GM18519 (cell line): ENCODE measurements at regions not wholly inside any gene's neighbourhood (a gene's known extent, or its start where the extent isn't known, plus 50 kb on each side); places are given as distances from the start of the nearest gene placed in this dataset.

Source experiments
- ATAC-seq: cut with Tn5 transposase; IDR thresholded peaks from one replicate; pipeline ENCODE4 v1.9.1; 2021; ENCODE audit warnings: mild to moderate bottlenecking, moderate library complexity; ENCODE audit not compliant: unreplicated experiment, low FRiP score

DNA sequence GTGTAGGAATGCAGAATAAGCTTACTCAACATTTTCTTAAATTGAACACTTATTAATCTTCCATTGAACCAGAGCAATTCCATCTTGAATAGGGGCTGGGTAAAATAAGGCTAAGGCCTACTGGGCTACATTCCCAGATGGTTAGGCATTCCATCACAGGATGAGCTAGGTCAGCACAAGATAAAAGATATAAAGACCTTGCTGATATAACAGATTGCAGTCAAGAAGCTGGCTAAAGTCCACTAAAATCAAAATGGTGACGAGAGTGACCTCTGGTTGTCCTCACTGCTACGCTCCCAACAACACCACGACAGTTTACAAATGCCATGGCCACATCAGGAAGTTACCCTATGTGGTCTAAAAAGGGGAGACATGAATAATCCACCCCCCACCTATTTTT is 156.1 kb downstream of the NXNL2 start:
- ATAC-seq, result no peak

DNA sequence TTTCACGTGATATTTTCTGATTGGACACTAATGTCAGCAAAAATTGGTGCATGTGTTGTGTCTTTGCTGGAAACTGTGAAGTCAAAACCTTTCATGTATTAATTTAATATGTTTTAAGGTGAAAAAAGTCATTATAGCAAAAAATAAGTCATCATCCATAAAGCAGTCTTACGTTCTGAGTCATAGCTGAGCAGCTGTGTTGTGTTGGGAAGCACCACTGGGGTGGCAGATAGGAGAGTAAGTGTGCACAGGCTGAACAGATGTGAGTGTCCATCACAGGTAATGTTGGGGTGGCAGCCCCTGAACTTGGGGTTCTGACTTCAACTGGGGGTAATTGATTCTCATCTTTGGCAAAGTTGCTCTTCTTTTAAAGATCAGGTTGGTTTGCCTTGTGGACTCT is 156.8 kb downstream of the NXNL2 start:
- ATAC-seq, result no peak

DNA sequence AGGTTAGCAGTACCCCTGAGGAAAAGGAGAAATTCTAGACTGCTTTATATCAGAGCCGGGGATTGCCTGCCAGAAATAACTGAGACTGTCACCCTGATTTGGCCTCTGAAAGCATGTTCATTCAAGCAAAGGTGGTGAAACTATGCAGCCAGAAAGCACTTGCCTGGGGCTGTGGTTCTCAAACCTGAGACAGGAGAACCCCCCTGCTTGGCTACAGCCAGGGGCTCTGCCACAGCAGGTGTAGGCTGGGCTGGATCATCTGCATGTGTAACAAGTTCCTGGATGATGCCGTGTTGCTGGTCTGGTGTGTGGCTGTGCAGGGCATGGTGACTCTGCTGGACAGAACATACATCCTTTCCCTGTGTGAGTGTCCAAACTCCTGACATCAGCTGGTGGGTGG is 157.8 kb downstream of the NXNL2 start:
- ATAC-seq, result no peak

DNA sequence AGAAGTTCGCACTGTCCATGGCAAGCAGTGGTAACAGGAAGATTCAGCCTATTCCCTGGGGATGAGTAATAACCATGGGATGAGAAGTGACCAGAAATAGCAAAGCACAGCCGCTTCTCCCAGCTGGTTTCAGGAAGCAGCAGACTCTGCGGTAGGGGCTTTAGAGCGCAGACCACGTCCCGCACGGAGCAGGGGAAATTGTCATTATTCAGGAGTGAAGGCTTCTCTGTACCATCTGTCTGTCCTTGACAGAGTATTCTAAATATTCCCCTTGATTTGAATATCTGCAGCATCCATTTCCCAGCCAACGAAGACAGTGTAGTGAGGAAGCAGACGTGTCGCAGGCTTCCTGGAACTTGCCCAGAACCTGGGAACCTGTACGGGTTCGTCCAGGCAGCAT is 159.6 kb downstream of the NXNL2 start:
- ATAC-seq, result no peak

DNA sequence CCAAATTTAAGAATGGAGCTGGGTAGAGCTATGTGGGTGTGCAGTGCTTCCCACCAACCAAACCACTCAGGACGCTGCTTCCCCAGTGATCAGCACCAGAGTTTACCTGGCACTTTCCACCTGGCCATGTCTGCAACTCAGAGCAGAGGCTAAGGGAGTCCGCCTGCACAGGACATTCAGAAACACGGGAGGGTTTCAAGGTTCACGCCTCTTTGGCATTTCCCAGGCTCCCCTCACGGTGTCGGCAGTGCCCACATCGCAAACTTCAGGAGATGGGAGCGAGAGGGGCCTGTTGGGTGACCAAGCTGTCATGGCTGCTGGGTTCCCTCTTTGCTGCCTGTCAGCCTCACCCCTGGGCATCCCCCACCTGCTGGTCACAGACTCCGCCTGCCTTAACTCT is 161.5 kb downstream of the NXNL2 start:
- ATAC-seq, result no peak

DNA sequence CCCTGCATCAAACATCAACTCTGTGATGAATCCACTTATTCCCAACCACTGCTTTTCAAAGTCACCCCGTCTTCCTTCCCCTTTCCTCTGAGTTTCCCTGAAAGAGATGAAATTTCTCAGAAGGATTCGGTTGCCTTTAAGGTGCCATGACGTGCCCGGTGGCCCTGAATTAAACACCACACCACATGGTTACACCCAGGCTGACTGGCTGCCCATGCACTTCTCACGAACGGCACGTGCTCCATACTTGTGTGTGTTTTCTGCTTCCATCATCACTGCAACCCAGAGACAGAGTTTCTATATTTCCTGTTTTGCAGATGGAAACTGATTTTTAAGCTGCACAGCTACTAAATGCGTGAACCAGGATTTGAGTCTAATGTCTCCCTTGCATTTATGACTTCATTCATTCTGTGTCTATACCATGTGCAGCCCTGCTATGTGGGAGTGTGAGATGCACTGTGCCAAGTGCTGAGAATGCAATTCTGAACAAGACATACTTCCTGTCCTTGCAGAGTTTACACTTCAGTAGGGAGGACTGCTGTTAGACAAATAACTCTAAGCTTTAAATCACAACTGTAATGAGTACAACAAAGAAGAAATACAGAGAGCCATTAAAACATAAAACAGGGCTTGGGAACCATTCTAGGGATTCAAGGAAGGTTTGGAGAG is 162.9 kb downstream of the NXNL2 start:
- ATAC-seq, result no peak

DNA sequence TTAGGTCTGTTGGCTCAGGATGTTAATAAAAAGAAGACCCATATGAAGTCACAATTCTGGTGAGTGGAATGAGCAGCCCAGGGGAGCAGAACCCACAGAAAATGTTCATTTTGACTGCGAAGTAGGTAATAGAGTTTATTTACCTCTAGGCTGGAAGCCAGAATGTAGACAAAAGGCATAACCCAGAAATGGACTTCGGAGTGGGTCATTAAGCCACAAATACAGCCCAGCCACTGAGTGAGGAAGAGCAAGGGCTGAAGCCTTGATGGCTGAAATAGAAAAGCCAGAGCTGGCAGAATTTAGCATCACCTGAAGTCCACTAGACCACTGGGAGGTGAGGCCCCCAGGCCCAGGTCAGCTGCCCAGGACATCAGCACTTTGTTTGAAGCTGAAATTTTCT is 168.0 kb downstream of the NXNL2 start:
- ATAC-seq, result no peak

DNA sequence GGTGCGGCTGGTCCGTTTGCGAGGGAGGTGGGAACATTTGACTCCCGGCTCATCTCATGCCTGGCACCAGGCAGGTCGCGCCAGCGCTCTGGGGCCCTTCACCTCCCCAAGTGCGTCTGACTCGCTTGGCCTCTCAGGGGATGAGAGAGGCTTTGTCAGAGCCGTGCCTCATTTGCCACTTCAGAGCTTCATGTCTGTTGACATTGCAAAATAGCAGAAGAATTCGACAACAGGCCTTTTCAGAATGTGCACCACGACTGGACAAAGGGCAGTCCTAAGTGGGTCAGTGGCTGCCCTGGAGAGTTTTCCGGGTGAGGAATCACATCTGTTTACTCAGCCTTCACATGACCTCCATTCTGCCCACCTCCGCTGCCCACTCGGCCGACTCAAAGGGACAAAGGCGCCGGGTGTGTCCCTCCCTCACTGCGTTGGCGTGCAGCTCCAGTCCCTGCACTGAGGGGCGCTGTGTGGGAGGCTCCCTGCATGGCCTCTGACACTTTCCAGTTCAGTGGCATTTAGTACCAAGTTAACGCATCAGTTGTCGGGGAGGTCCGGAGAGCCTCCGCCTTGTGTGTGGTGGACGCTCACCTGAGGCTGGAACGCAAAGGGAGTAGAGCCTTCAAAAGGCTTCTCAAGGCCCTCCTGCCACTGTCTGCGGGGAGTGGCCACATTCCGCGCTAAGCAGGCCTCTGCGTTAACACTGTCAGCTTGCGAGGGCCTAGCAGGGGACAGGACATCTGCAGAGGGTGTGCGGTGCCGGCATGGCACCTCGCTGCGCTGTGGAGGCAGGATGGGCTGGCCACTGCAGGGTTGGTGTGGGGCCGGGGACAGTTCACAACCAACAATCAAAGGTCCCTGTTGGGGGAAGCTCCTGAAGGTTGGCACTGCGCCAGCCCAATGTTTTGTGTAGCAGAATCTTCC is 171.5 kb downstream of the NXNL2 start:
- ATAC-seq, result no peak

DNA sequence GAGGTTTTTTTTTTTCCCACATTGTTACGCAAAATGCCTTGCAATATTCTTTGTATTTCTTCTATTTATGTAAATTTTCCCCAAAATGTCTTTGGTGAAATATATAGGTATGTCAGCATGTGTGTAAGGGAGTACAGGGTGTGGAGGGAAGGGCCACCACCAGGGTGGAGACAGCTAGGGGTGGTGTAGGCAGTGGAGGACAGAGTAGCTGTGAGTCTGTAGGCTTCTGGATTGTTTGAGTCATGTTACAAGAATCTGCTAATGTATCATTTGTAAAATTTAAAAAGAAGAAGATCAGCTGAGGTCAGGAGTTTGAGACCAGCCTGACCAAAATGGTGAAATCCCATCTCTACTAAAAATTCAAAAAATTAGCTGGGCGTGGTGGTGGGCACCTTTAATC is 175.5 kb downstream of the NXNL2 start:
- ATAC-seq, result no peak

DNA sequence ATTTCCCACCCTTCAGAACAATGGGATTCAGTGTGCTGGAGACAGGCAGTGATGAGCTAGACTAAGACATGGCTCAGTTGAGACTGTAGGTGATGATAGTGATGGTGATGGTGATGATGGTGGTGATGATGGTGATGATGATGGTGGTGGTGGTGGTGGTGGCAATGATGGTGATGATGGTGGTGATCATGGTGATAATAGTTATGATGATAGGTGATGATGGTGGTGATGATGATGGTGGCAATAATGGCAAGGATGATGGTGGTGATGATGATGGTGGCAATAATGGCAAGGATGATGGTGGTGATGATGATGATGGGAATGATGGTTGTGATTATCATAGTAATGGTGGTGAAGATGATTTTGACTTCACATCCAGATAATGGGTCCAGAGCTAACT is 176.7 kb downstream of the NXNL2 start:
- ATAC-seq, result no peak

DNA sequence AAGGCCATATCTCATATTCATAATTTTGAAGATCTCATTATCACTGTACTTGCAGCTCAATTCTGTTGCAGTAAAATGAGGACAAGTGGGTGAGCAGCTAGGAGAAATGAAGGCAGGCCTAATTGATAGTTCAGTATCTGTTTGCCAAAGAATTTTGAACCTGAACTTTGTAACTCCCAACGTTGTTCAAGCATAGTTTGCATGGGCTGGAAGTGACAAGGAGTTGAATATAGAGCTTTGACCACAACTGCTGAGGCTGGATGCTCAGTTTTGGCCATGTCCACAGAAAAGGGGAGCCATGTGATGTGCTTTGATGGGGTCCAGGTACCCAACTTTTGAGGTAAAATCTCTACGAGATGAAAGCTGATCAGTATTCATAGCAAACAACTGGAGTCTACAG is 177.5 kb downstream of the NXNL2 start:
- no peak for ATAC-seq

DNA sequence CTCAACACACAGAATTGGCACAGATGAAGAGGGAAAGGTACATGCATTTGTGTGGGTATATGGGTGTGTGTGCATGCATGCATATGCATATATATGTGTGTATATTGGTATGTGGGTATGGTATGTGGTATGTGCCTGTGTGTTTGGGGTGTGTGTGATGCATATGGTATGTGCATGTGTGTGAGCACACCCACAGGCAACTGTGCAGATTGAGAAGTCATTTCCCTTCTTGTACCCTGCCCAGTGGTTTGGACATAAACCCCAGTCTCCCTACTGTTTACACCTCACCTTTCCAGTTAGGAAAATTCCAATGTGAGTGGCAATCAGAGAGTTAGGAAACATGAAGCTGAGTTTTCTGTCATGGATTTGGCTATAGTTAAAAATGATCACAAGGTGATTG is 178.0 kb downstream of the NXNL2 start:
- no peak for ATAC-seq

DNA sequence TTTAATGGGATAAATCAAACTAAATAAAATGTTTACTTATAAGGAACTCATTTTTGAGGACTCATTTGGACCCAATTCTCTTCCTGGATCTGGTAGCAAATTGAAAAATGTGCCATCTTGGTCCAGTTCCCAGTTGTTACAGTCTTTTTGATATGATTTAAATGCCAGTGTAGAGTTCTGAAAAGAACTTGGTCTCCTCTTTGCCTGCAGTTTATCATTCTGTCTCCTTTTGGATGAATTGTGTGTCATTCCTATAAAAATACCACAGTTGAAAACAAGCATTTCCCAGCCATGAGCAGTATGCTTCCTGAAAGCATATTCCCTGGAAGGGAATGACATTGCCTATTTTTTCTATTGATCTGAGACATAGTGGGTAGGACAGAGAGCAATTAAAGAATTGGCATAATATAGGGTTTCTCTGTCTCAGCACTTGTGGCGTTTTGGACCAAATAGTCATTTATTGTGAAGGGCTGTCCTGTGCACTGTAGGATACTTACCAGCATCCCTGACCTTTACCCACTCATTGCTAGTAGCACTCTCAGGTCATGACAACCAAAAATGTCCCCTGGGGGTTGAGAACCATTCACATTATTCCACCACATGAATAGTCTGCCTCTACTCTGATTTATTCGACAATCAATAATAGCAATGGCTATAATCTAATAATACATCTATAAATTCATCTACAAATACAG is 181.8 kb downstream of the NXNL2 start:
- no peak for ATAC-seq

DNA sequence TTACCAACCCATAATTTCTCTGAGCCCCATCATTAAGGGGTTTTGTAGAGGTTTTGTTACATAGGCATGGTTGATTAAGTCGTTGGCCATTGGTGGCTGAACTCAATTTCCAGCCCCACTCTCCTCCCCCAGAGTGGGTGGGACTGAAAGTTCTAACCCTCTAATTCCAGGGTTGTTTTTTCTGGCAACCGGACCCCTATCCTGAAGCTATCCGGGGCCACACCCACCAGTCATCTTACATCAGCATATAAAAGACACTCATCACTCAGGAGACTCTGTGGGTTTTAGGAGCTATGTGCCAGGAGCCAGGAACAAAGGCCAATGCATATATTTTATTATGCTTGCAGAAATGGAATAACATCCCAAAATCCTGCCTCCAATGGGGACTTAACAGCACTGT is 186.0 kb downstream of the NXNL2 start:
- ATAC-seq, result no peak

DNA sequence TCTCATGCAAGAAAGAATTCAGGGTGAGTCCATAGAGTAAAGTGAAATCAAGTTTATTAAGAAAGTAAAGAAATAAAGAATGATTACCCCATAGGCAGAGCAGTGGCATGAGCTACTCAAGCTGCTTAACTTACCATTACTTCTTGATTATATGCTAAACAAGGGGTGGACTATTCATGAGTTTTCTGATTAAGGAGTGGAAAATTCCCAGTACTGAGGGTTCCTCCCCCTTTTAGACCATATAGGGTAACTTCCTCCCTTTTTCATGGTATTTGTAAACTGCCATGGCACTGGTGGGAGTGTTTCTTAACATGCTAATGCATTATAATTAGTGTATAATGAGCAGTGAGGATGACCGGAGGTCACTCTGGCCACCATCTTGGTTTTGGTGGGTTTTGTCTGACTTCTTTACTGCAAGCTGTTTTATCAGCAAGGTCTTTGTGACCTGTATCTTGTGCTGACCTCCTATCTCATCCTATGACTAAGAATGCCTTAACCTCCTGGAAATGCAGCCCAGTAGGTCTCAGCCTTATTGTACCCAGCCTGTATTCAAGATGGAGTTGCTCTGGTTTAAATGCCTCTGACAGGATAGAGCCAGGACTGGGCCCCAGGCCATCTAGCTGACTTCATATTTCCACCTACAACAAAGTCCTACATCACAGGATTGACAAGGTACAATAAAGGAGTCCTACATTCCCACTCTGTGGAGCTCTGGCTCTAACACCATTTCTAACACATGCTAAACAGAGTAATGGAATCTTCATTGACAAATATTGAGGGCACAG is 186.7 kb downstream of the NXNL2 start:
- ATAC-seq, result no peak

DNA sequence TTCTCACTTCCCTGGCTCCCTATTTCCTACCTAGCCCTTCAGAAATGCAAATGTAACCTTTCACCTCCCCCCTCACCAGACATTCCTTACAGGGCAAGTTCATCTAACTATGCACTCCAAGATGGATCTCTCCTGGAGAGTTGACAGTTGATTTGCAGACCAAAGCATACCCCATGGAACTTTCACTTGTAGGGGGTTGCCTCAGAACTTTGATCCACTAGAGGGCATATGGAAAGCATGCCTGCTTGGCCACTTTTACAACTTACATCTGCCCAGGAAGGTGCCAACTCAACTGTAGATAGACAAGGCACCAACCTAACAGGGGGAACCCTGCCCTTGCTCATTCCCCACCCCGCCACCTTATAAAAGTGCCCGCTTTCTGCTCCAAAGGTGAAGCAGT is 187.8 kb downstream of the NXNL2 start:
- ATAC-seq, result no peak

DNA sequence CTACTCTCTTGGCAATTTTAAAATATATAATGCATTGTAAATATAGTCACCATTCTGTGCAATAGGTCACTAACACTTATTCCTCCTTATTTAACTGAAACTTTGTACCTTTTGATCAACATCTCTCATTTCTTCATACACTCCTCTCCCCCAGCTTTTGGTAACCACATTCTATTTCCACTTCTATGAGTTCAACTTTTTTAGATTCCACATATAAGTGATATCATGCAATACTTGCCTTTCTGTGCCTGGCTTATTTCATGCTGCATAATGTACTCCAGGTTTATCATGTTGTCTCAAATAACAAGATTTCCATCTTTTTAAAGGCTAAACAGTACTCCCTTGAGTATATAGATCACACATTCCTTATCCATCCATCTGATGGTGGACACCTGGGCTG is 188.8 kb downstream of the NXNL2 start:
- no peak for ATAC-seq

DNA sequence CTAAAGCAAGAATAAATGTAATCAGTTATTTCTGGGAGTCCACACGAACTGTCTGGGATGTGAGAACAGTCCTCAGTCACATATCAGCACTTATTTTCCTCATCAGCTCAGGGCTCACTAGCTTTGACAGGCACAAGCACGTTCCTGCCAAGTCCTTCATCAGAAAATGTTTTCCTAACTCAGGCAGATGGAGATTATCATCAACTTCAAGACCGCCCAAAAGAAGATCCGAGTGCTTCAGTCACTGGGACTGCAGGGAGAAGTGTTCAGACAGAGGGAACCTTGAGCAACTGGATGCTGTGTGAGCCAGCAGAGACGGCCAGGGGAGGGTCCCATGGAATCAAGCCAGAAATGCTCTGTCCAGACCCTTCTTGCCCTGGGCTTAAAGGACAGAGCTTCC is 189.4 kb downstream of the NXNL2 start:
- no peak for ATAC-seq

DNA sequence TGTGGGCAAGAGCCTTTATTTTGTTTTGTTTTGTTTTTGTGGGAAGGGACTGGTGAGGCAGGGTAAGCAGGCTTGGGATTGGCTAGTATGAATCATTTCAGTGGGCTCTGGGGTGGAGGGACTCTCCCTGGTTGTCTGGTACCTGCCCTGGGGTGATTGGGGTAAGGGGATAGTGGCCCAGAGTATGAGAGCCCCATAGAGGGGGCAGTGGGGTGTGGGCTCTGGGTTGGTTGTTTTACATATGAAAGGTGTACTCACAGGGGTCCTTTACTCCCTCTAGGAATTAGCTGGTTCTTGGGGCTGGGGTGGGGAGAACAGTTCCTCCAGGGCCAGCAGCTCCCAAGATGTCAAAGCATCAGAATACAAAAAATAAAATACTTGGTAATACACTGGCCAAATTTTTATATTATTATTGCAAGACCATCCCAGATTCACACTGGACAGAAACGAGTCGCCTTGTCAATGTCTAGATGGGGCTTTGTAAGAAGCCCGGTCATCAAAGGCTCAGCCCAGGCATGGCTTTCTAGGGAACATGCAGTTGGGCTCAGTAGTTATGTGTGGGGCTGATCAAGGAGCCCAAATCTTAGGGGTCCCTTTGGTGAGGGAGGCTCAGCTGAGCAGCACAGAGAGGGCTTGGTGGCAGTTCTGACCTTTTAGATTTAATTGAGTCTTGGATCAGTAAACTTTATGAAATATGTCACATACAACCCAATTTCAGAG is 190.5 kb downstream of the NXNL2 start:
- ATAC-seq, result no peak

DNA sequence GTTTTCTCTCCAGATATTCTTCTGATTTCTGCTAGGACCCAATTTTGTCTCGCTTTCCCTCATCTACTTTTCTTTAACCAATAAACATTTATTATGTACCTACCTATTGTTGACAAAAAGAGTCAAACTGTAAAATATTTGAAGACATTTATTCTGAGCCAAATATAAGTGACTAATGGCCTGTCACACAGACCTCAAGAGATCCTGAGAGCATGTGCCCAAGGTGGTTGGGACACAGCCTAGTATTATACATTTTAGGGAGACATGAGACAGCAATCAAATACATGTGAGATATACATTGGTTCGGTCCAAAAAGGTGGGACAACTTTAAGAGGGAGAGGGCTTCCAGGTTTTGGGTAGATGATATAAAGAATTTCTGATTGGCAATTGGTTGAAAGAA is 191.8 kb downstream of the NXNL2 start:
- ATAC-seq, result no peak
